ENCODE measurements at regions not wholly inside any gene's neighbourhood (a gene's known extent, or its start where the extent isn't known, plus 50 kb on each side); places are given as distances from the start of the nearest gene placed in this dataset.

DNA sequence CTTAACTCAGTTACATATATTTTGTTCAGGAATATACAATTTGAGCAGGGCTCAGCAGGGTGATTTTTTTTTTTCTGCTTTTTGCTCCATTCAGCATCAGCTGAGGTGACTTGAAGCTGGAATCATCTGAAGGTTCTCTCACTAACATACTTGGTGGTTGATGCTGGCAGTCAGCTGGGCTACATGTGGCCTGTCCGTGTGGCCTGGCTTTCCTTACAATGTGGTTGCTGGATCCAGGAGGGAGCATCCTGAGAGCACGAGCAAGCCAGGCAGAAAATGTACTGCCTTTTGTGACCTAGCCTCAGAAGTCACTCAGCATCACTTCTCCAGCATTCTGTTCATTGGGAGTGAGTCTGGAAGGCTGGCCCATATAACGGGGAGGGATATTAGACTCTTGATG is 151.6 kb upstream of the E2F8 start:
- TF ChIP-seq, protein P1, sequence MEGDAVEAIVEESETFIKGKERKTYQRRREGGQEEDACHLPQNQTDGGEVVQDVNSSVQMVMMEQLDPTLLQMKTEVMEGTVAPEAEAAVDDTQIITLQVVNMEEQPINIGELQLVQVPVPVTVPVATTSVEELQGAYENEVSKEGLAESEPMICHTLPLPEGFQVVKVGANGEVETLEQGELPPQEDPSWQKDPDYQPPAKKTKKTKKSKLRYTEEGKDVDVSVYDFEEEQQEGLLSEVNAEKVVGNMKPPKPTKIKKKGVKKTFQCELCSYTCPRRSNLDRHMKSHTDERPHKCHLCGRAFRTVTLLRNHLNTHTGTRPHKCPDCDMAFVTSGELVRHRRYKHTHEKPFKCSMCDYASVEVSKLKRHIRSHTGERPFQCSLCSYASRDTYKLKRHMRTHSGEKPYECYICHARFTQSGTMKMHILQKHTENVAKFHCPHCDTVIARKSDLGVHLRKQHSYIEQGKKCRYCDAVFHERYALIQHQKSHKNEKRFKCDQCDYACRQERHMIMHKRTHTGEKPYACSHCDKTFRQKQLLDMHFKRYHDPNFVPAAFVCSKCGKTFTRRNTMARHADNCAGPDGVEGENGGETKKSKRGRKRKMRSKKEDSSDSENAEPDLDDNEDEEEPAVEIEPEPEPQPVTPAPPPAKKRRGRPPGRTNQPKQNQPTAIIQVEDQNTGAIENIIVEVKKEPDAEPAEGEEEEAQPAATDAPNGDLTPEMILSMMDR (conservative IDR thresholded peaks at IDR 0.05) = no peak
- H3K27ac ChIP-seq = no peak overlapping the region

DNA sequence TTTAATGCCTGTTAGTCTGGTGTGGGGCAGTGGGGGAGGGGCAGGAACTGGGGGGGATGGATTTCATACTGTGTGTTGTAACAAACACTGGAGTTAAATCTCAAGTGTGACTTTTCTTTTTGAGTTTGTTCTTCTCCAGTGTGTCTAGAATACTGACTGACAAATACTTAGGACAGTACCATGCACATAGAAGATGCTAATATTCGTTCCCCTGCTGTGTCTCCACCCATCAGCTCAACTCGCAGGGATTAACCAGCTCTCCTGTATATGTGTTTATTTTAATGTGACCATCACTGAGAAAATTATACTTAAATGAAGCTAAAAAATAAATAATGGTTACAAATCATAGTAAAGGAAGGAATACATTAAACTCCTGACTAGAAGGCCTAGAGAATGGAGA is 150.9 kb upstream of the E2F8 start:
- TF ChIP-seq, protein P1 (conservative IDR thresholded peaks at IDR 0.05) = no peak
- no peak overlapping the region for H3K27ac ChIP-seq

DNA sequence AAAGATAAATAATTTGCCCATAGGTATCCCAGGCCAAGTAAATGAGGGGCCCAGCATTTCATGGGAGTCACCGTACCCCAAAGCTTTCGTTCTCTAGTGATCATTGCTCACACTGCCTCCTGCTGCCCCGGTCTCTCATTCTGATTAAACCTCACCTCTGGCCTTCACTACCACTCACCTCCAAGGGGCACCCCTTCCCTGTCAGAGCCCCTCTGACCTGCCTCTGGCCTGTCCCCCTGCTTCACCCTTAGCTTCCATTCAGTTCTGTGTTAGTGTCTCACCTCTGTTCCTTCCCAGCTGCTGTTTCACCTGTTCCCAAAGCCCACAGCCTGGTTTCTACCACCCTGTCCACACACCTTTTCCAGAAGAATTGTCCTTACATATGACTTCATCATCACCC is 150.3 kb upstream of the E2F8 start:
- TF ChIP-seq, protein P1 (conservative IDR thresholded peaks at IDR 0.05) = no peak
- no peak overlapping the region for H3K27ac ChIP-seq

DNA sequence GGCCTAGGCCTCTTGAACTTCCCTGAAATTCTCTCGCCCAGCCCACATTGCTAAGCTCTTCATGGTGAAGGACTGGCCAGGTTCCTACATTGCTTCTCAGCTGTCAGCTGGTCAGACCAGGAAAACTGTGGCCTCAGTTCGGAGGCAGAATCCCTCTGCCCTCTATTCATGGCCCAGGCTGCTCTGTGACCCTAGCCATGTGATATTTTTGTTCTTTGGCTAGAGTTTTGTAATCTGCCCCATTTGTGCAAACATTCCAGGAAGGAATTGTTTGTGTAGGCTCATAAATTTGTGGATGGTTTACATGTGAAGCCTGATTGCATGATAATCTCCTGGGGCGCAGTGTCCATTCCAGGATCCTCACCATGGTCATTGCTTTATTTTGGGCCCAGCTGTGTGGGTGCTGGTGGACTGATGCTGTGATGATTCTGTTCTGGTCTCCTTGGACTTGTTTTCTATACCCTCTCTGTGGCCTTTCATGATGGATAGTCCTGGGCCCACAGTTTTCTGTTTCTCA is 149.1 kb upstream of the E2F8 start:
- TF ChIP-seq, protein P1 (conservative IDR thresholded peaks at IDR 0.05) = no peak
- peak overlapping the region; percentile 51 for H3K27ac ChIP-seq

DNA sequence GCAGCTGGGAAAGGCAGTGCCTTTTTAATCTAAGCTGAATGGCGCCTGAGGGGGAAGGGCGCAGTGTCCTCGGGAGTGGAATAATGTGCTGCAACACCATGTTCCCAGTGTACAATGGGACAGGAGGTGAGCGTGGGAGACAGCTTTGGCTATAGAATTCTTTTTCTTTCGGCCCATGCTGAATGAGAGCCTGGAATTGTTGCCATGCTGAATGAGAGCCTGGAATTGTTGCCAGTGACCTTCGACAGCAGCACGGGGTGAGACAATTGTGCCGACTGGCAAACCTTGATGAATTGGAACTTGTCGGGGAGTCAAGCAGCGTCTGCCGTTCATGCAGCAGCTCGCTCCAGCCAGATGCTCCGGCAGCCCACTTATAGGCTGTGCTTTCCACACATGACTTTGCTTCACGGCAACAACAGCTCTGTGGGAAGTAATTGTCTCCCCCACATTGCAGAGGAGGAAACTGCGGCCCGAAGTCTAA is 141.4 kb upstream of the E2F8 start:
- TF ChIP-seq, protein P1 (conservative IDR thresholded peaks at IDR 0.05) = no peak
- no peak overlapping the region for H3K27ac ChIP-seq

DNA sequence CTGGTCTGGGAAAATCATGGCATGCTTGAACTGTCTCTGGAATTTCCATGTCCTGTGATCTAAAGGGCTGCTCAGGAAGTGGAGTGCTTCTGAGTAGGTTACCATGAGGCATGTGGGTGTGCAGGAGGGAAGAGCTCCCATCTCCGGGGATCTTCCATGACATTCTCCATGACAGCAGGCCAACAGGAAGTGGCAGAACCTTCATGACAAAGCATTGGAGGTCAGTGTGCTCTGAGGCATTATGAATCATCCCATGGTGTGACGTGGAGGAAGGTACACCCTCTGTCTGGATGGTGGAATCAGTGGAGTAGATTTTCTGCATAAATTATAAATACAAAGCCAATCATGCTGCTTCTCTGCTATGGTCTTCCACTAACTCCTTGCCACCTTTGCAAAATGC is 139.6 kb upstream of the E2F8 start:
- H3K27ac ChIP-seq = no peak overlapping the region
- TF ChIP-seq, protein P1 (conservative IDR thresholded peaks at IDR 0.05) = no peak

DNA sequence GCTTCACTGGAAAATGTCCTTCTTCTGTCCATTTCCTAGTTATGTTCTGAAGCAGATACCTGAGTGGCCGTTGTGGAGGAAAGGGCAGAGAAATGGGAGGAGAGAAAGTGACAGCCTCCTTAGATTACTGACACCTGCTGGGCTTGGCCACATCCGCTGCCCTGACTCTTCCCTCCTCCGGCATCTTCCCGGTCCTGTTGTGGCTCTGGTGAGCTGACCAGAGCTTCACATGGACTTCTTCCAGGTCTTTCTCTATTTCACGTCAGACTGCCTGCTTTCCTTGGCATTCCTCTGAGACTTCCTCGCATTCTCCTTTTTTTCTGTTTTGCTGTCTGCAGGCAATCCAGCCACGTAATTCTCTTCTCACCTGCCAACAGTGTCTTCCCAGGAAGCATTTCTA is 138.7 kb upstream of the E2F8 start:
- no peak overlapping the region for H3K27ac ChIP-seq
- TF ChIP-seq, protein P1 (conservative IDR thresholded peaks at IDR 0.05) = no peak
